Stimulated activated naive CD4-positive, alpha-beta T cell (primary cell): ENCODE measurements at regions not wholly inside any gene's neighbourhood (a gene's known extent, or its start where the extent isn't known, plus 50 kb on each side); places are given as distances from the start of the nearest gene placed in this dataset.

Experiments used
- DNase-seq, 6 experiments: peaks; one replicate each; lab custom pipeline; 2025; lab: John Stamatoyannopoulos, UW

DNA sequence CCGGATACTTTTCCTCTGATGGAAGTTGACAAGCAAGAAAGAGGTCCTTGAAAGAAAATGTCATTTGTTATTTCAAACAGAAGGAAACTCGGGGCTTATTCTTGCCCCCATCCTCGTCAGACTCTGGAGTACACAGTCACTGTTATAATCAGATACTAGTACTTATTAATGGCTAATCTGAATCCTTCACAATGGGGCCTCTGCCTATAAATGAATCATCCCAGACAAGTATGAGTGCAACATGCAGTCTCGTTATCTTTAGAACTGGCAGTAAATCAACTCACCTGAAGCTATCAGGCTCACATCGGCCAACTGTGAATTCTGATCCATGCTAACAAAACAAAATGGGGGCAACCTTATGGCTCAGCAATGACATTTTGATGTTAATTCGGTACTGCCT lies 216.7 kb downstream of the GRIN2B start:
- no peak for DNase-seq

DNA sequence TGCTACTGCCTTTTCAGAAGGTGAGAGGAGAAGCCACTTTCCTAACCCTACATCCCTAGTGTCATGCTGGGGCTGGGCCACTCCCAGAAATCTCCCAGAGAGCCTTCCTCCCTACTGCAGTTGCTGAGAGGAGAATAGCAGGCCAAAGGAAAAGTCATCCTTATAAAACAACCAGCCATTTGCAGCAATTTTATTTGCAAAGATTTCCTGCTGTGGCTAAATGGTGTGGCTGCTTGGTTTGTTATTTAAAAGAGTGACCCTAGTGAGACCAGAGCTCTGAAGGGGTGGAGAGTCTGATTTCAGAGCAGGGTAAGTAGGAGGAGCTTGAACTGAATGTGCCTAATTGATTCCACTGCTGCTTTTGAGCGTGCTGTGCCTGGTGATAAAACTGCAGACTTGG lies 232.0 kb downstream of the GRIN2B start:
- DNase-seq, result no peak

DNA sequence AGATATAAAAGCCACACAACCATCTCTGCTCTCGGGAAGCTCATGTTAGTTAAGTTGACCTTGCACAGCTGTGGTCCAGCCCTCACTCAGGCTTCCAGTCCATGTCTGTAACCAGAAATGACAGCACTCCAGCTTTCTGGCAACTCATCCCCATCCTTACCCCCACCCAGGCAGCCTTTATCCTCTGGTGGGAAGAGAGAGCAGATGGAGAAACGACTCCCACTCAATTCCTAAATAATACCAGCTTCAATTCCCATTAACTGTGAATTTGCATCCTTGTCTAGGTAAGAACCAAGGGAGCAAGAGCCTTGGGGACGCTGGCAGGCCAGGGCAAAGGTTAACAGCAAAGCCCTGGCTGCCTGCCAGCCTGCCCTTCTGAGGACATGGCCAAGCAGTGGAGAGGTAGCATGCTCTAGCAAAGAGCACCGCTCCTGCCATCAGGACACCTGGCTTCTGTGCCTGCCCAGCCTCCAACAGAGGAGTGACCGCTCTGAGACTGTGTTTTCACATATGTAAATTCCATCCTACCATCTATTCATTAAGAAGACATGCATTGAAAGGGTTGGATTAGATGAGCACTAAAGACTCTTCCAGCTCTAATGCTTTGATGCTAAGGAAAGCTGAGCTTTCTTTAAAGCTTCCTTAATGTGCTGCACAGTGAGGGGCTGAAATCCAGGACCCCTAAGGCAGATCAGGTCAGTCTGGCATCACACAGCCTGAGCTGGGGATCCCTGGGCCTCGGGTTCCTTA lies 236.1 kb downstream of the GRIN2B start:
- DNase-seq, result no peak

DNA sequence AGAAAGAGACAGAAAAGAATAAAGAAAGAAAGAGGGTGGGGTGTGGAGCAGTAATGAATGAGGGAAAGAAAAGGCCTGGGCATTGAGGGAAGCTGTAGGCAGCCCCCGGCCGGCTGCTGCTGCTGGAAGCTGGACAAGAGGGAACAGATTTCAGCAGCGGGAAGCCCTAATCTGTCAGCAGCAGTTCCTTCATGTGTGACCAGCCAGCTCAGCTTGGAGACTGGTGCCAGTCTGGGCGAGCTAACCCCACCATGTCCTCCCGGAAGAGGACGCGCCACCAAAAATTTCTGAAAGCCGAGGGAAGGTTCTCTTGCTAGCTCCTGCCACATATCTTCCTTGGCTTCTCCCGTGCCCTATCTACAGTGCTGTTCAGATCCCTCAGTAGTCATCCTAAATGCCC lies 236.8 kb downstream of the GRIN2B start:
- DNase-seq, result no peak

DNA sequence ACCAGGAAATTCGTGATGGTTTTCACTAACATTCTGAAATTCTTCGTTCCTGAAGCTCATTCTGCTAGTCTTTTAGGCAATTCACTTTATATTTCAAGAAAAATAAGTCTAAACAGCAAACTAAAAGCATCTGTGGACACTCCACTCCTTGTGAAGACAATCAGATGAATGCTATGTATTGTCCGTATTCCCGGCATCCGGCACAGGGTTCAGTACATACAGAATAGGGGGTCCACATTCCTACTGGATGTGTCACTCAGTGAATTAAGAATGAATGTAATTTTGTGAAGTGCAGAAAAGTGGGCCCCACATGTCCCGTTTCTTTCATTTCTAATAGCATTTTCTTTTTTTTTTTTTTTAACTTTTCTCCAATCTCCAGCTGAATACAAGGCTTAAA lies 241.3 kb downstream of the GRIN2B start:
- no peak for DNase-seq

DNA sequence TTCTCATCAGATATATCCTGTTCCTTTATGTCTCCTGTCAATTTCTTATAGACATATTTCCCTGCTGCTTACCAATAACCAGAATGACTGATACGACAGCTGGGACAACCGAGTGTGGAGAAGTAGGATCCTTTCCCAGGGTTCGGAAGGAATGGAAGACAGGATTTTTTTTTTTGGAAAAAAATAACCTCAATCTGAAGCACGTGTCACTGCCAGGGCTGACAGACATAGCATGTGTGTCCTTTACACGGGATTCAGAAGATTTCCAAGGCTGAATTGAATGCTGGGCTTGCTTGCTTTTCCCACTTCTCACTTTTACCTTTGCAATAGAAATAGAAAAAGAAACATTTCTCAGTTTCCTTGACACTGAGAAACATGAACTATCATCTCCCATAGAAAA lies 245.7 kb downstream of the GRIN2B start:
- DNase-seq, result no peak

DNA sequence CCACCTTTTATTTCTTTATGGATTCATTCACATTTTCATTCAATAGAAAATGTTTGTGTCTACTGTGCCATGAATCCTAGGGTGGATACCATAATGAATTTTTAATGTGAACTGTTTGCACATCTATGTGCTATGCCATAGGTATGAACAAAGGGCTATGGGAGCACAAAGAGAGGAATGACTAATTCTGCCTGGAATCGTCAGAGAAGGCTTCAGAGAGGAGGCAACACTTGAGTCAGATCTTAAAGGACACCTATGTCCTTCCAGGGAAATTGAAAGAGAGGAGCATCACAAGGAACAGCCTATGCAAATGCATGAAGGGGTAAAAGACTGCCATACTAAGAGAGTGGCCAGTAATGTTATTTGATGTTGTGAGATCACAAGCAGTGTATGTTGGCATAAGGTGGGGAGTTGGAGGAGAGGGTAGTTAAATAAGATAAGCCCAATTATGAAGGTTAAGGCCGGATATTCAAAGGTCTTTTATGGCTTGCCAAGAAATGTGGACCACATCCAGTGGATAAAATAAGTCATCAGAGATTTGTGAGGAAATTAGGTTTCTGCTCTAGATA lies 246.7 kb downstream of the GRIN2B start:
- DNase-seq, result no peak

DNA sequence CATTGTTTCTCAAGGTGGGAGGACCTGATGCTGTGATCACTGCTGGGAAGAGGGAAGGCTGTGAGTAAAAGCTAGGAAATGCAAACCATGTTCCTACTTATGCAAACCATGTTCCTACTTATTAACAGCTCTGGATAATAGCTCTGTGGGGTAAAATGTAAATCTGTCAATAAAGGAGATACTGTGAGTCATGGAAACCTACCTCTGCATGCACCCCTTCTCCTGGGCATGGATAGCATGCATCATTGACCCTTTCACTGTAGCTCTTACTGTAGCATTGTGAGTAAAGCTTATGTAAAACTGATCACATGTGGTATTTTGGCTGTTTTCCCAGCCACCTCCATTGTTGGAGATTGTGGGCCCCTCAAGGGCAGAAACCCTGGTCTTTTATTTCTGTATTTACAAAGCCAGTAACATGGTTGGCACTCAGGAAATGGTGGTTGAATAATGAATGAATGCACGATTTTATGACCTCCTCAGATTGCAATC lies 253.7 kb downstream of the GRIN2B start:
- DNase-seq, result no peak

DNA sequence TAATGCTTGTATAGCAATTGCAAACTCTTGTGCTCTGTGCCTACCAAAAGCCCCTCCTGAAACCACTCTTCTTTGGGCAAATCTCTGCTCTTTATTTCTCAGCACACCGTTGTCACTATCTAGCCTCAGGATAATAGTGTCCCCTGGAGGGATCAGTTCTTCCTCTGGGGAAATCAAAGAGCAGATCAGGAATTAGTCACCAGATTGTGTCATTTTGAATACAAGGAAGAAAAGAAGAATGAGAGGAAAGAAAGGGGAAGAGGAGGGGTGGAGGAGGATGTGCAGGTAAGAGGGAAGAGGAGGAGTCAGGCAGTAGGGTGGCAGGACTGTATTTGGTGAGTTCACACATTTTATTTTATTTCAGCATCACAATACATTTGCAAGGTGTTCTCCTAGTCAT lies 256.4 kb downstream of the GRIN2B start:
- no peak for DNase-seq

DNA sequence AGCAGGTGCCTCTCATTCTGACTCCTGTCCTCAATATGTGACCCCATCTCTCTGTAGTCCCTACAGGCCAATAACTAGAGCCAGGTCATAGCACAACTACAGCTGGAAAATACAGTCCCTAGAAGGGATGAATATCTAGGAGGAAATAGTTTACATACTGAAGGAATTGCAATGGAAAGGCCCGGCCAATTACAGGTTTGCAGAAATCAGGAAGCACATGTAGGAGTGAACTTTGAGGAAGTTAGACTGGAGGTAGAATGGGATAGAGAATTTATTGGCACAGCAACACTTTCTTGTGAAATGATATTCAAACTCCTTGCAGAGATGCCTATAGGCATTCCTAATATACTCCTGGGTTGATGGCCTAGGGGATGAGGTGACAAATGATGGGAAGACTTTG lies 257.3 kb downstream of the GRIN2B start:
- DNase-seq, result no peak

DNA sequence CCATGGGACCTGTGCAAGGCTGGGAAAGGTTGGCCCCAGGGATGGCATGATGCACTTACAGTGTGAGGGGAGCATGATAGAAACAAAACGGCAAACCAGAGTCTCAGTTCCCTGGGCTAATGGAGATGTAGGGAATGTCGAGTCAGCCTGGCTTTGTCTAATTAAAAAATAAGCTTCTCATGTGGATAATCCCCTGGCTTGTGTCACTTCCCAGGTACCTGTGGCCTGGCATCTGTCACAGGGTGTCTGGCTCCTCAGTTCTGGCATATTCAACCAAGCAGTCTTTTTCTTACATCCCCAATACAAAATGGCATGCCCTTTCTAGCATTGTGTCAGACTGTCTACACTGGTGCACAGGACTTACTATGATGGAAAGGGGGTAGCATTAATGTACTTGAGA lies 261.4 kb downstream of the GRIN2B start:
- no peak for DNase-seq

DNA sequence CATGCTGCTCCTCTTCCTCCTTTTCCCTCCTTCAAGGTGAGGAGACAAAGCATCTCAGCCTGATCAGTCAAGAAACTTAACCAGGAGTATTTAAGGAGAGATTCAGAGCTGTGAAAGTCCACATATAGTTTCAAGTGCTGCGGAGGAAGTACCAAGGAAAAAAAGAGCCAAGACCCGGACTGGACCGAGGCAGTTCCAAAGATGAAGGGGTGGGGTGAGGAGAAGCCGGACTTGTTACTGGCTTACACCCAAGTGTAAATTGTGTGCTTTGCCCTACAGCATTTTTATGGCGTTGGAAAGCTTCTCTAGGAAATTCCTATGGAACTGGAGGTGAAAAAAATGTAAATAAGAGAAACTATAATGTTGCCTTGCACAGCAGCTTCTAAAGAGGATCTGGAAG lies 263.1 kb downstream of the GRIN2B start:
- DNase-seq, result no peak

DNA sequence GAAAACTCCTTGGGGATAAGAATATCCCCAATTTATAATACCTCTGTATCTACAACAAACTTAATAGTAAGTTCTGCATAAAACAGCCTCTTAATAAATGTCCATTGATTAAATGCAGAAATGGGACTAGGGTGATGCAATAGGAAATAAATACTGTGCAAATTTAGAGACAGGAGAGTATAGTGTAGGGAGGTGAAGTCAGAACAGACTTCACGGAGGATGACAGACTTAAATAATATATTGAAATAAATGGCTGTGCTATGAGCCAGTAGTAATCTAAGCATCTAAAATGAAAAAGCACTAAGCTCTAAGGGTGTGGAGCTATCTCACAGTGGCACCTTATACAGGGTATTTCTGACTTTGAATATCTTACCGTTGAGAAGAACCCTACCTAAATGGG lies 265.3 kb downstream of the GRIN2B start:
- no peak for DNase-seq

DNA sequence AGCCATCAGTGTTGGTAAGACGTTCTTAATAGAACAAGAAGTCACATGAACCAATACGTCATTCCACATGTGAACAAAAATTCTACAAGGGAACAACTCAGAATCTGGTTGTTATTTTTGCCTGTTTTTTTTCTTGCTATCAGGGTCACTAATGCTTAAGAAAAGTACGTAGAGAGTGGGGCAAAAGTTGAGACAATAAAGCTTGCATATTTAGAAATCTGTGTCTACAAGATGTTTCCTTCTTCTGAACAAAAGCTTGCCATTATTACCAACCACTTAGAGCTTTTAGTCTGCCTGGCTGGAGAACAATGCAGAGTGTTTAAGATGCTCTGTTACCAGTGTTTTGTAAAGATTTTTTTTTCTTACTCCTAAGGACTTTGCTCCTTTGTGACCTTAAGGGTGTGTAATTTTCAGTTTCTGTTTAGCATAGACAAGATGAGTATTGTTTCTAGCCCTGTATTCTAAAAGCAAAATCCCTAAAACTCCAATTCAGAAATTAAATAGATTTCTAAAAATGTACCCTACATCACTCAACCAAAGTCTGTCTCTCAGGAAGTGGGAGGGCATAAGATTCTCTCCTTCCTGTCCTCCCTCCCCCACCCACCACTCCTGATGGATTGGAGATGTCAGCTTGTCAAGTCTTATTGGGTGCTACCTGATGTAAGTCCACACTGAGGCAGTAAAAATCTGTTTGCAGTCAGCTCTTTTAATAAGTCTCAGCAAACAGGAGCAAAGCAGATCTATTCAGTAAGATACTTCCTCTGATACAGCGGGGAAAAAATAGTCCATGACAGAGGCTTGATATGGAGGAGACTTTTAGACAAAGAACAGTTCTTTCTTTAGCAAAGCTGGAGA lies 267.6 kb downstream of the GRIN2B start:
- no peak for DNase-seq

DNA sequence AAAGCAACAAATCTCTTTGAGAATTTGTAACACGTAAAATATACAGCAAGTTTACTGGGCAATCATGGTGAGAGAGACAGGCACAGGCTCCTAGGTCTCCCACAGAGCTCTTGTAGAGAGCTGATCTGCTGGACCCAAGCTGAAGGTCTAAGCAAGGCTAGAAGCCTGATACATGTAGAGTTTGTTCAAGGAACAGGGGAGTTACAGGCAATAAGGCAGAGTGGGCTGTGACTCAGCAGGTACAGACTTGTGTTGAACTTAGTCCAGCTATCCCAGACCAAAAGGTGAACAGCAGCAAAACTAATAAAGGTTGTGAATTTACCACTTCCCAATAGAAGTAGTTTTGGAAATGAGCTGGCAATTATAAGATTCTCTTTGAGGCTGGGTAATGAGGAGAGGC lies 273.6 kb downstream of the GRIN2B start:
- no peak for DNase-seq

DNA sequence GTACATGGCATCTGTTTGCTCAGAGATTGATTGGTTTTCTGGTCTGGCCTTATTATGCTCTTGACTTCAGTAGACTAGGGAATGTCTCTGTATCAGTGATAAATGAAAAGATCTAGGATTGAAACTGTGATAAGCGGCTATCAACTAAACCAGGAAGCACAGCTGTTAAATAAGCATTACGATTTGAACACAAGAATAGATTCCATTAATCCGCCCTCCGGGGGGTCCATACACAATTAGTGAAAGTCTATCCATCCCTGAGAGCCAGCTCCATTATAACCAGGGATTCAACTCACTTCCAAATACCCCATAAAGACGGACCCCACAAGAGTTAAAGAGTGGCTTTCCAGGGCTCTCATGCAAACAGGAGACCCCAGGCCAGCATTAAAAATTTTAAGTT lies 279.0 kb downstream of the GRIN2B start:
- DNase-seq, result no peak

DNA sequence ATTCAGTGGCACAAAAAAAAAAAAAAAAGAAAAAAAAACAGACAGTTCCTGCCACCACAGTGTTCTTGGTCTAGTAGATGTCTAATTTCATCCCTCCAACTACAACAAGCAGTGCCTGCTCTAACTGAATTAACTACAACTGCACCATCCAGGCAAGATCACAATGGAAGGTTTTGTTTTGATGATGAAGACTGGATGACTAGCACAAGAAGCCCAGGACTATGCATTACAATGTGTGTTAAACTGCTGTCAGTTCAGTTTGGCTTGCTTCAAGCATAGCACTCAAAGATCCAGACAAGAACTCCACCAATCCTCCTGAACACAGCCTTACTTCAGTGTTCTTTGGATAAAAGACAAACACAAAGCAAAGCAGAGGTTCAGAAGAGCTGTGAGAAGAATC lies 279.9 kb downstream of the GRIN2B start:
- no peak for DNase-seq

DNA sequence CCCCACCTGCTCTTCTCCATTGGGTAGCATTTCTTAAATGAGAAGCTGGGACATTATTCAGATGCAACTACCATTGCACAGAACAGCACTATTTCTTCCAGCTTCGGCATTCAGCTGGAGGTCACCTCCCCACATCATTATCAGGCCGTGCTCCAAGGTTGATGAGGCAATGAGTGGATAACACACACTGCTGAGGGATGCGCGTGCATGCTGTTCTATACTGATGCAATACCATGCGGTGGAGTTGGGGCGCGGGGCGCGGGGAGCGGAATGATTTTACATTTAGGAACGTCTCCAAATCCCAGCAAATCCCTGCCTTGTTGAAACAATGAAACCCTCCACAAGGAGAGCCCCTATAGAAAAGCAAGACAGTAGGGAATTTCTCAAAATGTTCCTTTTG lies 283.4 kb downstream of the GRIN2B start:
- DNase-seq, result no peak

DNA sequence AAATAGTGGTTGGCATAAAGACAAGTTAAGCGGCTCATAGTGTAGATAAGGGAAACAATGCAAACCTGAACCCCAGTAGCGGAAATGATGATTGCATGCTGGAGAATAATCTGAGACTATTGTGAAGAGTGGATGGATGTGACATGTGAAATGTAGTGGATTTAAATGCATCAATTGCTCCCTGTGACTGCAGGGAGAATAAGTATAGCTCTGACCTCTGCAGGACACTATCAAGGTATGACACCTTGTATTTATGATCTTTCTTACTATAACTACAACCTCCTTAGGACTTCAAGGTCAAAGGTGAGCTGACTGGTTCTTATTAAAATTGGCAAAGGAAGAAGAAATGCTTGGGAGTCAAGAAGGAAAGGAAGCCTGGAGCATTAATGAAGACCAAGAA lies 285.6 kb downstream of the GRIN2B start:
- DNase-seq, result no peak

DNA sequence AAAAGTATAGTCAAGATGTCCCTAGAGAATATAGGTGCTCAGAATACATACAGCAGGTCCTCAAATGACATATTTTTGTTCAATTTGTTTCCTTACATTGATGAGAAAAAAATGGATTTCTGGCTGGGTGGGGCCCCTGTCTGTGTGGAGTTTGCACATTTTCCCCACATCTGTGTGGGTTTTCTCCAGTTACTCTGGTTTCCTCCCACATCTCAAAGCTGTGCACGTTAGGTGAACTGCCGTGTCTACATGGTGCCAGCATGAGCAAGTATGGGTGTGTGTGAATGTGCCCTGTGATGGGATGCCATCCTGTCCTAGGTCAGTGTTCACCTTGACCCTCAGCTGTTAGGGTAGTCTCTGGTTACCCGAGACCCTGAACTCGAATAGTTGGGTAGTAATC lies 289.1 kb downstream of the GRIN2B start:
- no peak for DNase-seq

DNA sequence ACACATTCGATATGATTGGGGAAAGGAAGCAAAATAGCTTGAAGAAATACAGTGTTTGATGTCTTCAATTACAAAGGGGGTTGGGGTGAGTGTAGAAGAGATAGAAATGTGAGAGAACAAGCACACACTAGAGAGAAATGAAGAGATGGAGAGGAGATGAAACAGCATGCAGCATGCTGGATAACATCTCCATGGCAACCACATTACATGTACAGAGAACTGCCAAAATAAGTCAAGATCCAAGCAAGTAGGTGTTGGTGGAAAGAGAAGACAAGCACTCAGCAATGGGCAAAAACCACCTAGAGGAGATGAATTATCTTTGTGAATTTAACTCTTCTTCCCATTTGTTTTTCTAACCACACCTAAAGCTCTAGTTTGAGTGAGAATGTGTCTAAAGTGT lies 289.8 kb downstream of the GRIN2B start:
- DNase-seq, result no peak

DNA sequence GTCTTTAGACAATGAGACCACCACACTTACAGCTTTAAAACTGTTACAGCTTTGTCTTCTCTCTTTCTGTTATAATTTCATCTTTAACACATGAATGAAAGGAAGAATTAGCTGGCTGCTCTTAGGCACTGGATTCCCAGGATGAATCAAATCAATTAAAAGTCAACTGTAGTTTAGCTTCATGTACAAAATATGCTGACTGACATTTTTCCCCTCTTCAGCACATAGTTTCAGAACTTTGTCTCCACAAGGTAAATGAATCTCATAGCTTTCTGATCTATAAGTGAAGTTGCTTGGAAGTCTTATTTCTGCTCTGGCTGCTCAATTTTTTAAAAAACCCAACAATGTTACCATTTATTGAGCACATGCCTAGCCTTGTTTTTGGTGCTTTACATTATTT lies 293.8 kb downstream of the GRIN2B start:
- no peak for DNase-seq

DNA sequence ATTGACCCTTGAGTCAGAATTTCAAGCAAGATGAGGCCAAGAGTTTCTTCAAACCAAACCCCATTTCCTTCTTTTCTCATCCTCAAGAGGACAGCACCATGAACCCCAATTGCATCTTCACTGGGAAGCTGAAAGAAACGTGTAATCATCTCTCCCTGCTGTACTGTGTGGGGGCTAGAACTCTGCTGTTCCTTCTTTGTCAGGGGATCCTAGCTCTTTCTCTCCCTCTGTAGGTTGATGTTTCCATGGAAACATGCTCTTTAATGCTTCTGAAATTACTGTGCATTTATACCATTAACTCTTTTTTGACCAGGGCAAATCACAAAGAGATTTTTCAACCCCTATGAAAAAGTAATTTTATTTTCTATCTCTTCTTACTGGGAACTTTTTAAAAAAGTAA lies 295.1 kb downstream of the GRIN2B start:
- DNase-seq, result no peak
